Neural crest cell (in vitro differentiated cells): ENCODE measurements at regions not wholly inside any gene's neighbourhood (a gene's known extent, or its start where the extent isn't known, plus 50 kb on each side); places are given as distances from the start of the nearest gene placed in this dataset.

Source experiments
- DNase-seq: peaks from one replicate; pipeline ENCODE4 v3.0.0; 2021; ENCODE audit warnings: low read depth, mixed read lengths, low spot score
- H3K27ac Mint-ChIP-seq: one replicate; pipeline ENCODE4 v1.8.0; 2021; ENCODE audit warnings: mild to moderate bottlenecking, mixed read lengths; ENCODE audit not compliant: unreplicated experiment
- H3K27me3 Mint-ChIP-seq: 2 replicates; pipeline ENCODE4 v1.8.0; 2021; ENCODE audit warnings: low read depth, mild to moderate bottlenecking, mixed read lengths
- H3K36me3 Mint-ChIP-seq: 2 replicates; pipeline ENCODE4 v1.8.0; 2021; ENCODE audit warnings: low read depth, mild to moderate bottlenecking, mixed read lengths
- H3K4me1 Mint-ChIP-seq: 2 replicates; pipeline ENCODE4 v1.8.0; 2021; ENCODE audit warnings: mixed read lengths
- H3K4me3 Mint-ChIP-seq: one replicate; pipeline ENCODE4 v1.8.0; 2021; ENCODE audit warnings: mild to moderate bottlenecking, mixed read lengths
- H3K9me3 Mint-ChIP-seq: 2 replicates; pipeline ENCODE4 v1.8.0; 2021; ENCODE audit warnings: mixed read lengths
- CTCF ChIP-seq: fragments of 200-600 bp; sonication (generic); conservative IDR thresholded peaks from 2 replicates; pipeline ENCODE4 v1.5.0; 2021; ENCODE audit warnings: antibody characterized with exemption, mild to moderate bottlenecking

- H3K4me3 Mint-ChIP-seq, result no peak overlapping the region
Observed at GRCh38 chr2:19690429-19690828, 211.4 kb downstream of the TTC32 start.

GRCh38 chr2:19689646-19690168 lies 212.1 kb downstream of the TTC32 start:
- Mint-ChIP-seq H3K9me3 (peaks cover 2% of the 10 kb centered on the region), H3K36me3 (no peaks in the 10 kb centered on the region), H3K4me1 (no peaks in the 10 kb centered on the region), H3K4me3 (no peak overlapping the region), H3K27me3 (peaks cover 5% of the 10 kb centered on the region), H3K27ac (no peak overlapping the region)
- no peak for DNase-seq
- no peak for TF ChIP-seq CTCF

More at GRCh38 chr2:19690429-19690828, 211.4 kb downstream of the TTC32 start:
- peaks cover 5% of the 10 kb centered on the region for H3K27me3 Mint-ChIP-seq
- peaks cover 2% of the 10 kb centered on the region for H3K9me3 Mint-ChIP-seq
- no peak for DNase-seq
- no peak for TF ChIP-seq CTCF
- no peak overlapping the region for H3K27ac Mint-ChIP-seq
- H3K36me3 Mint-ChIP-seq, result no peaks in the 10 kb centered on the region
- no peaks in the 10 kb centered on the region for H3K4me1 Mint-ChIP-seq

GRCh38 chr2:19688059-19688458 lies 213.7 kb downstream of the TTC32 start:
- H3K36me3 Mint-ChIP-seq, result no peaks in the 10 kb centered on the region
- no peak for TF ChIP-seq CTCF
- DNase-seq, result no peak

GRCh38 chr2:19687017-19687659 lies 214.6 kb downstream of the TTC32 start:
- no peak for DNase-seq
- peaks cover 5% of the 10 kb centered on the region for H3K27me3 Mint-ChIP-seq
- peaks cover 2% of the 10 kb centered on the region for H3K9me3 Mint-ChIP-seq
- no peak for TF ChIP-seq CTCF
- H3K27ac Mint-ChIP-seq, result no peak overlapping the region
- H3K4me1 Mint-ChIP-seq, result no peaks in the 10 kb centered on the region
- no peaks in the 10 kb centered on the region for H3K36me3 Mint-ChIP-seq
- H3K4me3 Mint-ChIP-seq, result no peak overlapping the region

More at GRCh38 chr2:19688059-19688458, 213.7 kb downstream of the TTC32 start:
- Mint-ChIP-seq H3K4me1 (no peaks in the 10 kb centered on the region), H3K9me3 (peaks cover 2% of the 10 kb centered on the region), H3K4me3 (no peak overlapping the region), H3K27ac (no peak overlapping the region), H3K27me3 (peaks cover 5% of the 10 kb centered on the region)

- no peaks in the 10 kb centered on the region for H3K4me1 Mint-ChIP-seq
- H3K27me3 Mint-ChIP-seq, result peaks cover 5% of the 10 kb centered on the region
- no peaks in the 10 kb centered on the region for H3K36me3 Mint-ChIP-seq
- no peak for TF ChIP-seq CTCF
- H3K9me3 Mint-ChIP-seq, result peaks cover 2% of the 10 kb centered on the region
- DNase-seq, result no peak
- no peak overlapping the region for H3K27ac Mint-ChIP-seq
- H3K4me3 Mint-ChIP-seq, result no peak overlapping the region
Observed at GRCh38 chr2:19686439-19686838, 215.3 kb downstream of the TTC32 start.
